ENCODE measurements at regions not wholly inside any gene's neighbourhood (a gene's known extent, or its start where the extent isn't known, plus 50 kb on each side); places are given as distances from the start of the nearest gene placed in this dataset.
"Not testable (repeated sequence)": the region's sequence is repeated elsewhere in the genome, so short reads cannot be mapped to it uniquely, and the experiment has no call there.

DNA sequence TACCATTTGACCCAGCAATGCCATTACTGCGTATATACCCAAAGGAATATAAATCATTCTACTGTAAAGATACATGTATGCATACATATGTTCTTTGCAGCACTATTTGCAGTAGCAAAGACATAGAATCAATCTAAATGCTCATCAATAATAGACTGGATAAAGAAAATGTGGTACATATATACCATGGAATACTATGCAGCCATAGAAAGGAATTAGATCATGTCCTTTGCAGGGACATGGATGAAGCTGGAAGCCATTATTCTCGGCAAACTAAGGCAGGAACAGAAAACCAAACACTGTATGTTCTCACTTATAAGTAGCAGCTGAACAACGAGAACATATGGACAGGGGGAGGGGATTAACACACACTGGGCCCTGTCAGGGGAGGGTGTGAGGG lies 54.8 kb upstream of the ZNF30 start:
- H3K4me3 ChIP-seq (ENCODE audit: low read depth, low read length), result not testable (repeated sequence)

DNA sequence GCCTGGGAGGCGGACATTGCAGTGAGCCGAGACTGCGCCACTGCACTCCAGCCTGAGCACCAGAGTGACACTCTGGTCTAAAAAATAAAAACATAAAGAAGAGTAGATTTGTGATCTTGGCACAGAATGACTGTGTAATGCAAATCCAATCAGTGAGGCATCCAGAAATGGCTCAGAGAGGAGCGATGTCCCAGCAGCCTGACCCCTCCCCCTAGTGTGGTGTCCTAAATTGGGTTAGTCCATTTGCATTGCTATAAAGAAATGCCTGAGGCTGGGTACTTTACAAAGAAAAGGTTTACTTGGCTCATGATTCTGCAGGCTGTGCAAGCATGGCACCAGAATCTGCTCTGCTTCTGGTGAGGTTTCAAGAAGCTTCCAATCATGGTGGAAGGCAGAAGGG lies 59.1 kb upstream of the ZNF30 start:
- H3K4me3 ChIP-seq (ENCODE audit: low read depth, low read length), result no peak overlapping the region

DNA sequence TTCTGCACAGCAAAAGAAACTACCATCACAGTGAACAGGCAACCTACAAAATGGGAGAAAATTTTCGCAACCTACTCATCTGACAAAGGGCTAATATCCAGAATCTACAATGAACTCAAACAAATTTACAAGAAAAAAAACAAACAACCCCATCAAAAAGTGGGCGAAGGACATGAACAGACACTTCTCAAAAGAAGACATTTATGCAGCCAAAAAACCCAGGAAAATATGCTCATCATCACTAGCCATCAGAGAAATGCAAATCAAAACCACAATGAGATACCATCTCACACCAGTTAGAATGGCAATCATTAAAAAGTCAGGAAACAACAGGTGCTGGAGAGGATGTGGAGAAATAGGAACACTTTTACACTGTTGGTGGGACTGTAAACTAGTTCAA lies 61.5 kb upstream of the ZNF30 start:
- H3K4me3 ChIP-seq (ENCODE audit: low read depth, low read length), result not testable (repeated sequence)

DNA sequence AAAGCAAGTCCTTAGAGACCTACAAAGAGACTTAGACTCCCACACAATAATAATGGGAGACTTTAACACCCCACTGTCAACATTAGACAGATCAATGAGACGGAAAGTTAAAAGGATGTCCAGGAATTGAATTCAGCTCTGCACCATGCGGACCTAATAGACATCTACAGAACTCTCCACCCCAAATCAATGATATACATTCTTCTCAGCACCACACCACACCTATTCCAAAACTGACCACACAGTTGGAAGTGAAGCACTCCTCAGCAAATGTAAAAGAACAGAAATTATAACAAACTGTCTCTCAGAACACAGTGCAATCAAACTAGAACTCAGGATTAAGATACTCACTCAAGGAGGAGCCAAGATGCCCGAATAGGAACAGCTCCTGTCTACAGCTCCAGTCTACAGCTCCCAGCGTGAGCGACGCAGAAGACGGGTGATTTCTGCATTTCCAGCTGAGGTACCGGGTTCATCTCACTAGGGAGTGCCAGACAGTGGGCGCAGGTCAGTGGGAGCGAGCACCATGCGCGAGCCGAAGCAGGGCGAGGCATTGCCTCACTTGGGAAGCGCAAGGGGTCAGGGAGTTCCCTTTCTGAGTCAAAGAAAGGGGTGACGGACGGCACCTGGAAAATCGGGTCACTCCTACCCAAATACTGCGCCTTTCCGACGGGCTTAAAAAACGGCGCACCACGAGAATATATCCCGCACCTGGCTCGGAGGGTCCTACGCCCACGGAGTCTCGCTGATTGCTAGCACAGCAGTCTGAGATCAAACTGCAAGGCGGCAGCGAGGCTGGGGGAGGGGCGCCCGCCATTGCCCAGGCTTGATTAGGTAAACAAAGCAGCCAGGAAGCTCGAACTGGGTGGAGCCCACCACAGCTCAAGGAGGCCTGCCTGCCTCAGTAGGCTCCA lies 66.6 kb upstream of the ZNF30 start:
- peak overlapping the region; percentile 50 for H3K4me3 ChIP-seq (ENCODE audit: low read depth, low read length)

DNA sequence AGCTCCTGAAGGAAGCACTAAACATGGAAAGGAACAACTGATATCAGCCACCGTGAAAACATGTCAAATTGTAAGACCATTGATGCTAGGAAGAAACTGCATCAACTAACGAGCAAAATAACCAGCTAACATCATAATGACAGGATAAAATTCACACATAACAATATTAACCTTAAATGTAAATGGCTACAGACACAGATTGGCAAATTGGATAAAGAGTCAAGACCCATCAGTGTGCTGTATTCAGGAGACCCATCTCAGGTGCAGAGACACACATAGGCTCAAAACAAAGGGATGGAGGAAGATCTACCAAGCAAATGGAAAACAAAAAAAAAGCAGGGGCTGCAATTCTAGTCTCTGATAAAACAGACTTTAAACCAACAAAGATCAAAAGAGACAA lies 67.4 kb upstream of the ZNF30 start:
- H3K4me3 ChIP-seq (ENCODE audit: low read depth, low read length), result not testable (repeated sequence)

DNA sequence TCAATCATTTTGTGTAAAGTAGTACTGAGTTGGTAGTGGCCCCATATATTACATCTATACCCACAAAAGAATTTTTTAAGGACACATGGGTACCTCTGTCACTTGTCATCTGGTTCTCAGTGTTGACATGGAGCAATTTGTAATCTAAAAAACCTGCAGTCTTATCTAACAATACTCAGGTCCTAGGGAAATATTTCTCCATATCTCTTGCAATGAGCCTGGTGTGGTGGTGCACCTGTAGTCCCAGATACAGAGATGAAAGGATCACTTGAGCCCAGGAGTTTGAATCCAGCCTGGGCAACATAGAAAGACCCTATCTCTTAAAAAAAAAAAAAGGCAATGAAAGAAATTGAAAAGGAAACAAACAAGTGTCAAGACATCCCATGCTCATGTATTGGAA lies 70.7 kb upstream of the ZNF30 start:
- no peak overlapping the region for H3K4me3 ChIP-seq (ENCODE audit: low read depth, low read length)

DNA sequence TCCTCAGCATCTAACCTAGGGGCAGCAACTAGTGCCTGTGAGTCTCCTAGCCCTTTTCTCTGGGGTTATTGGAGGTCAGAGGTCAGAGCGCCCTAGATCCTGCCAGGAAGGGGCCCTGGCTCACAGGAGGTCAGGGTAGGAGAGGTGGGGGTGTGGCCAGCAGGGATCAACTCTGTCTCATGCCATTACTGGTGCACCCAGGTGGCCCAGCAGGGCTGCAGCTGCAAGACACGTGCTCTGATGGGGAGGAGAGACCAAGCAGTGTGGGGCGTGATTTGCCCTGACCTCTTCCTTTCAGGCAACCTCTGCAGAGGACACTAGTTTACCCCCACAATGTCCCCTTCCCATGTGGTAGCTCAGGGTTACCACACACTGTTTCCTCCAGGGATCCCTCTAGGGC lies 73.3 kb upstream of the ZNF30 start:
- H3K4me3 ChIP-seq (ENCODE audit: low read depth, low read length), result no peak overlapping the region

DNA sequence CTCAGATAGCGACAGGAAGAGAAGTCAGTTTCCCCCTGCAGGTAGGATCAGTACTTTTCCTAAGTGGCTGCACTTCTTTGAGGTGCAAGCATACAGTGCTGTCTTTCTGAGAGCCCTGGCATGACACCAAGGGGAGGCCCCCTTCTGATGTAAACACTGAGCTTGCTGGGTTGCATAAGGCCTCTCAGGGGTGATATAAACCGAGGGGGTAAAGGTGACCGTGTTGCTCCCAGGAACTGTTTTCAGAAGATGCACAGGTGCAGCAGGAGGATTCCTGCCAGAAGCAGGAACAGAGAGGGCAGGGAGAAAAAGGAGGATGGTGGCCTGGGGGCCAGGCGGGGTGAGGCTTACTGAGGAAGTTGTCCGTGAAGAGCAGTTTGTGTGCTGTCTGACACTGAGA lies 74.0 kb upstream of the ZNF30 start:
- no peak overlapping the region for H3K4me3 ChIP-seq (ENCODE audit: low read depth, low read length)

DNA sequence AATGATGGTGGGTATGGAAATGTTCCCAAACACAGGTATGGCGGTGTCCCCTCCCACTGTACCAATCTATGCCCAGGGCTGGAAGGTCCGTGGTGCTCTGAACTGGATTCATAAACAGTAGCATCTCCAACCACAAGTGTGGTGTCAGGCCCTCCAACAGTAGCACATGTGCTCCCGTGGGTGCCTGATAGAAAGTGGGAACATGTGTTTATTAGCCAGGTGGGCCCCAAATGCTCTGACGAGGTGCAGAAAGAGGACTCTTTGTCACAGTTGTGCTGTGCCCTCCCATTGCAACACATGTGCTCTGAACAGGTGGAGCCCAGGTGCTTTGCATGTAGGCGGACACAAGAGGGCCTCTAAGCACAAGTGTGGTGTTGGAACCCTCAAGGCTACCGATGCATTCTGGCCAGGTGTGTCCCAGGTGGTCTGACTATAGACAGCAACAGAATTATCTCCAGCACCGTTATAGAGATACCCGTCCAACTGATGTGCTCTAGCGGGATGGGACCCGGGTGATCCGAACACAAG lies 75.4 kb upstream of the ZNF30 start:
- H3K4me3 ChIP-seq (ENCODE audit: low read depth, low read length), result no peak overlapping the region

DNA sequence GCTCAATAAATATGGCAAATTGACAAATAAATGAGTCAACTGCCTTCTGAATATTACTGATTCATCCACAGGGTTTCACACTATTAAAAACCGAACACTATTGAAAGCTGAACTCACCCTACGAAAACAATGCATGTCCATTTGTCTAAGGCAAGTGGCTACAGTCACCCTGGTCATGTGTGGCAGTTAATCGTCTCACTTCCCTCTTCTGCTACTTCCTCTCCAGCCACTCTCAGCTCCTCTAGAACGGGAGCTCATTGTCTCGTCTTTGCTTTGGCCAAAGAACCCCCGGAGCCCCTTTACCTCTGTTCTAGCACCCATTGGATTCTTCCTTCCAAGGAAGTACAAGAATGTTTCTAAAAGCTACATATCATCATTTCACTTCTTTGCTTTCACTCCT lies 74.4 kb upstream of the ZNF599 start:
- no peak overlapping the region for H3K4me3 ChIP-seq (ENCODE audit: low read depth, low read length)

DNA sequence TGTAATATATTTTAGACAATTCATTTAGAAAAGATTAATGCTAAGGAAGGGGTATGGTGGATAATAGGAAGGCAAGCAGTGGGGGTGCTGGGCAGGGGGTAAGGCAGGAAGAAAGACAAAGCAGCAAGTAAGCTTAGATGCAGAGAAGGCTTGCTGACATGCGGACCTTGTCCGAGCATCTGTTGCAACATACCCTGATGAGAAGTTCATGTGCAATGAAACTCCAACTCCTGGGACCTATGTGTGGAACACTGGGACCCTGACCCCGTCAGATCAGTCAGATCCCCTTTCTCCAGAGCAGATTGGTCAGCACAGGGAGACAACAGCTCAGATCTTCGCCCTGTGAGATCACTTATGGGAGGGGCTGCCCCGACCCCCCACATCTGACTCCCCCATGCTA lies 71.3 kb upstream of the ZNF599 start:
- no peak overlapping the region for H3K4me3 ChIP-seq (ENCODE audit: low read depth, low read length)

DNA sequence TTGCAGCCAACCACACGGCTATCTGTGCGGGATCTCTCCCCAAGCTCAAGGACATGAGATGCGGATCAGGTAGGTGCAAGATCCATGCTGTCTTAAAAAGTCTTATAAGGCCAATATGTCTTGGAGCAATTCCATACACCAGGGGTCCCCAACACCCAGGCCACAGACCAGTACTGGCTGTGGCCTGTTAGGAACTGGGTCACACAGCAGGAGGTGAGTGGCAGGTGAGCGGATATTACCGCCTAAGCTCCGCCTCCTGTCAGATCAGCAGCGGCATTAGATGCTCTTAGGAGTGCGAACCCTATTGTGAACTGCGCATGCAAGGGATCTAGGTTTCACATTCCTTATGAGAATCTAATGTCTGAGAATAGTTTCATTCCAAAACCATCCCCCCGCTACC lies 68.8 kb upstream of the ZNF599 start:
- H3K4me3 ChIP-seq (ENCODE audit: low read depth, low read length), result no peak overlapping the region

DNA sequence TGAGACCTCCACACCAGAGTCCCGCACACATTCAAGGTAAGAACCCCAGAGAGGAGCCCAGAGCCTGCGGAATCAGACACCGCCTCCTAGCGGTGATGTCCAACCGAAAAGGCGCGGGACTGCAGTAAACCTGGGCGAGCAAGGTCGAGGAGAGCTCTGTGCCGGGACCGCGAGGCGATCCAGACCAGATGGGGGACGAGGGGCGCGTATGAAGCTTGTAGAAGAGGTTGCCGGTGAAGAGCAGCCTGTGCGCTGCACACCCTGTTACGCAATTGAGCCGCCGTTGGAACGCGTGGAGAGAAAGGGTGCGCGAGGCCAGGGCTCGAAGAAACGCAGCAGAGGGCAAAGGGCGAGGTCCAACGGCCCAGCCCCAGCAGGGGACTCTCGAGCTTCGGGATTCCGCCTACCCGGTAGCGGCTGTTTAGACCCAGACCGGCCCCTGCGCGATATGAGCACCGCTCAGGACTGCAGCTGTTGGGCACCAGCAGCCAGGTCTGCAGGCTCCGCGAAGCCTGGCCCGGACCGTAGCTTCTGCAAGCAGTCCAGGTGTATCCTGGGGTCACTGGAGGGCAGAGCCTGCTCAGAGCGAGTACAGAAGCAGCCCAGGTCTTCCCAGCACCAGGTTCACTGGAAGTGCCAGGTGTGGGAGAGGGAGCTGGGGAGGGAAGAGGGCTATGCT lies 65.9 kb upstream of the ZNF599 start:
- no peak overlapping the region for H3K4me3 ChIP-seq (ENCODE audit: low read depth, low read length)

DNA sequence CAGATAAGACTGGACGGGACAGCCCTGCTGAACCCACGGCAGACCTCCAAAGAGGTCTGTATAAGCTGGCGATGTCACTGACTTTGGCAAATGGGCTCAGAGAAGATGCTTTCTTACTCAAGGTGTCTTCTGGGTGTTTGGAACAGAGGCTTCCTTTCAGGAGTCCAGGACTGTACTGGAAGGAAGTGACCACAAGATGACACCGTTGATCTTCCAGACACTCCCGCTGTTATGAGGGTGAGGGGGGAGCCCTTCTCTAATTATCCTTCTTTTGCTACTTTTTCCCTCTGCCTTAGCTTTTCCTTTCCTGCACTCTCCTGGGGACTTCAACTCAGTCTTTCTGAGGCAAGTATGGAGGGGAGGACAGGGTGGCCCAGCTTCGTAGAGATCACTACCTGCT lies 65.2 kb upstream of the ZNF599 start:
- H3K4me3 ChIP-seq (ENCODE audit: low read depth, low read length), result no peak overlapping the region

DNA sequence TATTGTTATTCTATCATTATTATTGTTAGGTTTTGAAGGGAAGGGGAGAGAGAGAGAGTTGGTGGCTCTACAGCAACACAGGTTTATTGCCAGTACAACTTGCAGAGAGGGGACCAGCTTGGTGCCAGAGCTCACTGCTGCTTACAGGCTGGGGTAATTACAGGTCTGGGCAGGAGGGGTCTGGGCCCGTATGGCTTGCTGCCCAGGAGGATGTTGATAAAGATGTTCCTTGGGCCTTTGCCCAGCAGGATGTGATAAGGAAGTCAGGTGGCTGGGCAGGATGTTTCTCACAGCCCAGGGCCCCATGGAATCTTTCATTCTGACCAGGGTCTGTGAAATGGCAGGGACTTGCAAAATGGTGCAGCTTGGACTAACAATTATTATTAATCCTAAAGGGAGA lies 64.2 kb upstream of the ZNF599 start:
- no peak overlapping the region for H3K4me3 ChIP-seq (ENCODE audit: low read depth, low read length)

DNA sequence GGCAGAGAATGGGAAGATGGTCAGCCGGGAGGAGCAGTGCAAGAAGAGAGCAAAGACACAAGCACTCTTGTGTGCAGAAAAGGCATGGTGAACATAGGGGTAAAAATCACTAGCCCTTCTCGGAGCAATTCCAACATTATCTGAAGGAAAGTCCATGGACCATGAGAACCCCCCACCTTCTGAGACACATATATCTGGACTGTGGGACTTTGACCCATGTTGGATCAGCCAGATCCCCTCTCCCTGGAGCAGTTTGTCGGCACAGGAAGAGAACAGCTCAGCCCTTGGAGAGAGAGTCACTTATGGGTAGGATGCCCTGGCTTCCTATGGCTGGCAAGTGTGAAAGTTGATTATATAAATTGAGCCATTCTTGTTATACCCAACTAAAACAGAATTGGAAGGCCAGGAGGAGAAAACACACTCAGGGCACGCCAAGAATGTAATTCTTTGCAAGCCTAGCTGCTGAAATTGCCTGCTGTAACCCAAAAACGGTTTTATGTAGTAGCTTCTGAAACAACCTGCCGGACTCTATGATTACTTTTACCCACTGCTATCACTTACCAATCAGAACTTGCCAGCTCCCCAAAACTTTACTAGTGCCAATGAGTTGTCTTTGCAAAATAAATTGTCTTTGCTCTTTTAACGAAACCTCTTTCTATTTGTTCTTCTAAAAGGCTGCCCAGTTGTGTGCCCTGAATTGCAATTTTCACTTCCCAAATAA lies 62.8 kb upstream of the ZNF599 start:
- no peak overlapping the region for H3K4me3 ChIP-seq (ENCODE audit: low read depth, low read length)

DNA sequence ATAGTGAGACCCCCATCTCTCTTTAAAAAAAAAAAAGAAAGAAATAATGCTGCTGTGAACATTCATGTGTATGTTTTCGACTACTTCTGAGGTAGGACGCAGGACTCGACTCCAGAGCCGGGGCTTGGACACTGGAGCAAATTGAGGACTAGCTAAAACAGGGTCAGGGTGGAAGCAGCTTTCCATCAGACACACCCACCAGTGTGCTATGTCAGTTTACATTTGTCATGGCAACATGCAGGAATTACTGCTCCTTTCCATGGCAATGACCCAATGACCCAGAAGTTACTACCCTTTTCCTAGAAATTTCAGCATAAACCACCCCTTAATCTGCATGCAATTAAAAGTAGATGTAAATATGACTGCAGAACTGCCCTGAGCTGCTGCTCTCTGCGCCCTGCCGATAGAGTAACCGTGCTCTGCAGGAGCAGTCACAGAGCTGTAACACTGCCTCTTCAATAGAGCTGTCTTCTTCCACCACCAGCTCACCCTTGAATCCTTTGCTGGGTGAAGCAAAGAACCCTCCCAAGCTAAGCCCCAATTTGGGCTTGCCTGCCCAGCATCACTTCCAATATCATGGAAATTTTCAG lies 61.6 kb upstream of the ZNF599 start:
- H3K4me3 ChIP-seq (ENCODE audit: low read depth, low read length), result no peak overlapping the region

DNA sequence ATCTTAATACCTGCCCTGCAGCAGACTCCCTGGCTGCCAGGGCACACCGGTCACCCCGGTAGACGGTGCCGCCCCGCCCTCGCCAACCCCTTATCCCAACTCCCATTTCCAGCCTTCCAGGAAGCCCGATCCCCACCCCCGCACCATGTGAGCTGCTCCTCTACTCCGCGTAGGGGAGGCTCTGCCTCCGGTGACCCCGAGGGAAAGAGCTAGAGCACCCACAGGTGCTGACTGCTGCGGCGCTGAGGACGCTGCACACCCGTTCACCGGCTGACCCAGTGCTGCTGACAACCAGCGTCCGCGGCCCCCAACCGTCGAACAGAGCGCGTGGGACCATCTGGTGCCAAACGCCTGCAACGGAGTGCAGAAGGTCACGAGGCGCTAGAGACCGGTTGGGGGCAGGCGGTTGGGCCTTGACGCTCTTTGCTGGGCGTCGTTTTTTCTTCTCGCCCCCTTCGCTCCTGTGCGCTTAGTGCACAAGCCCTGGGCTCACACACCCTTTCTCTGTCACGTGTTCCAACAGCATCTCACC lies 59.6 kb upstream of the ZNF599 start:
- H3K4me3 ChIP-seq (ENCODE audit: low read depth, low read length), result no peak overlapping the region

DNA sequence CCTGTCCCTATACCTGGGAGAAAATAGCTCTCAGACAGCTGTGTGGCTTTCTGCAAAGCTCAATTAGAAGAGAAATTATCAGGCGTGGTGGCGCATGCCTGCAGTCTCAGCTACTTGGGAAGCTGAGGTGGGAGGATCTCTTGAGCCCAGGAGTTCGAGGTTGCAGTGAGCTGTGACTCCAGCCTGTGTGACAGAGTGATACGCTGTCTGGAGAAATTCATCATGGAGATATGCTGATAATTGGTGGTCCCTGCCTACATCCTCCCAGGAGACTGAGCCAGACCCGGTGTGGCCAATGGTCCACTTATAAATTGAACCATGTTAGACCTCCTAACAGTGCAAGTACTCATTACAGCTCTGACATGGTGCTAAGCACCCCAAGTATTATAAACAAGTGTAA lies 58.7 kb upstream of the ZNF599 start:
- H3K4me3 ChIP-seq (ENCODE audit: low read depth, low read length), result no peak overlapping the region

DNA sequence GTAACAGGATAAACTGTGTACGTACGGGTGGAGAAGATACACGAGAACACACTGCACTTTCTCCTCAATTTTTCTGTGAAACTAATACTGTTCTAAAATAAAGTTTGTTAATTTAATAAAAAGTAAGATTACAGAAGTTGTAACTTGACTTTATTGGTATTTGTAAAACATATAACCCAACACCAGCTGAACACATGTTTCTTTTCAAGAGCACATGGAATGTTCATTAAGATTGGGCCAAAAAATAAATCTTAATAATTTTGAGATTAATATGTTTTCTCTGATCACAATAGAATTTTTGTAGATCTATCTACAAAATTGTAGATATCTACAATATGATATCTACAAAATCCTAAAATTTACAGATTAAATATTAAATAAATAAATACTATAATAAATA lies 55.1 kb upstream of the ZNF599 start:
- H3K4me3 ChIP-seq (ENCODE audit: low read depth, low read length), result no peak overlapping the region

DNA sequence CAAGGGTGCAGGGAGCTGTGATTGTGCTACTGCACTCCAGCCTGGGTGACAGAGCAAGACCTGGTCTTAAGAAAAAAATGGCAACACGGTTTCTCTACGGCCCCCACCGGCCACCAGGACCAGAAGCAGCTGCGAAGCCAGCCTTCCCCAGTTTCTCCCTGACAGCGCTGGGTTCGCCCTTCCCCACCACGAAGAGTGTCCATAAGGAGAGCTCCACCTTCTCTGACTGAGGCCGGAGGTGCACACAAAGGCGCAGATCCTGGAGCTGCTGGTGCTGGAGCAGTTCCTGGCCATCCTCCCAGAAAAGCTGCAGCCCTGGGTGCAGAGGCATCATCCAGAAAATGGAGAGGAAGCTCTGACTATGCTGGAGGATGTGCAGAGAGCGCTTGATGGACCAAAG lies 52.2 kb upstream of the ZNF599 start:
- no peak overlapping the region for H3K4me3 ChIP-seq (ENCODE audit: low read depth, low read length)

Data from iPS-11a (cell line).